ENCODE measurements at regions not wholly inside any gene's neighbourhood (a gene's known extent, or its start where the extent isn't known, plus 50 kb on each side); places are given as distances from the start of the nearest gene placed in this dataset.

DNA sequence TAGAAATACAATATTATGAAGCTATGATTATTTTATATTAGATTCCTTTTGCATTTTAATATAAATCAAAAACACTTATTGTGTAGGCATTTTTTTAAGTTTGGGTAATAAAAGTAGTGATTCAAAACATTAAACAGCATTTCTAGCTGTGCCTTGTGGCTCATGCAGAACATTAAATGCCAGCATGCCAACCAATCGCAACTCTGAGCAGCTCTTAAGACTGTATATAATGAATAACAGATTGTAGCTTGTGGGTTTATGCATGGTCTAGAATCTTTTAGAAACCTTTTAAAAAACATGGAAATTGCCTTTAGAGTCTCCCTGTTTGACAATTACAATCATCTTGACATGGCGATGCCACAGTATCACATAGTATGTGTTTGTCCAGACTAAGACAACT is 903.8 kb downstream of the EFNA5 start:
- TF ChIP-seq CEBPB (IDR thresholded peaks at IDR 0.05) (no peak), EGR1 (IDR thresholded peaks at IDR 0.05) (no peak), TAF1 (IDR thresholded peaks at IDR 0.05; ENCODE audit: low read depth) (no peak), RAD21 (IDR thresholded peaks at IDR 0.05; ENCODE audit: low read depth) (no peak)
- TF ChIP-seq, protein P1, sequence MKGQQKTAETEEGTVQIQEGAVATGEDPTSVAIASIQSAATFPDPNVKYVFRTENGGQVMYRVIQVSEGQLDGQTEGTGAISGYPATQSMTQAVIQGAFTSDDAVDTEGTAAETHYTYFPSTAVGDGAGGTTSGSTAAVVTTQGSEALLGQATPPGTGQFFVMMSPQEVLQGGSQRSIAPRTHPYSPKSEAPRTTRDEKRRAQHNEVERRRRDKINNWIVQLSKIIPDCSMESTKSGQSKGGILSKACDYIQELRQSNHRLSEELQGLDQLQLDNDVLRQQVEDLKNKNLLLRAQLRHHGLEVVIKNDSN (IDR thresholded peaks at IDR 0.05), result no peak
